ENCODE measurements at regions not wholly inside any gene's neighbourhood (a gene's known extent, or its start where the extent isn't known, plus 50 kb on each side); places are given as distances from the start of the nearest gene placed in this dataset.

- no peak for TF ChIP-seq CTCF (IDR thresholded peaks at IDR 0.05)
- TF ChIP-seq POLR2A (IDR thresholded peaks at IDR 0.05): no peak
- TF ChIP-seq EP300 (IDR thresholded peaks at IDR 0.05): no peak
These were observed 87.1 kb downstream of the SPRY4 start for GRCh38 chr5:142237707-142238106.

All from upper lobe of left lung (tissue), 4 donors.